ENCODE measurements at regions not wholly inside any gene's neighbourhood (a gene's known extent, or its start where the extent isn't known, plus 50 kb on each side); places are given as distances from the start of the nearest gene placed in this dataset.

- ATAC-seq: no peak
- intact Hi-C loops (cut with DNase I, micrococcal nuclease): no loop called here
- no peak for DNase-seq
- Mint-ChIP-seq H3K27ac (no peak overlapping the region), H3K4me1 (no peaks in the 10 kb centered on the region), H3K27me3 (peaks cover 2% of the 10 kb centered on the region), H3K4me3 (no peak overlapping the region), H3K9me3 (ENCODE audit: low read depth) (no peaks in the 10 kb centered on the region), H3K36me3 (ENCODE audit: low read depth) (no peaks in the 10 kb centered on the region)
- CTCF ChIA-PET: no interaction called here
- POLR2A ChIA-PET: no interaction called here
Observed at GRCh38 chr2:67259556-67260342, 137.4 kb upstream of the ETAA1 start.

- no peak for ATAC-seq
- ChIA-PET POLR2A (no interaction called here), CTCF (no interaction called here)
- no peak overlapping the region for H3K4me3 Mint-ChIP-seq
- no peaks in the 10 kb centered on the region for H3K9me3 Mint-ChIP-seq (ENCODE audit: low read depth)
- peaks cover 2% of the 10 kb centered on the region for H3K27me3 Mint-ChIP-seq
- no peak for DNase-seq
- no peak overlapping the region for H3K27ac Mint-ChIP-seq
- H3K36me3 Mint-ChIP-seq (ENCODE audit: low read depth): no peaks in the 10 kb centered on the region
- intact Hi-C loops (cut with DNase I, micrococcal nuclease): no loop called here
- H3K4me1 Mint-ChIP-seq: no peaks in the 10 kb centered on the region
Observed at GRCh38 chr2:67260343-67261277, 136.5 kb upstream of the ETAA1 start.

- H3K27me3 Mint-ChIP-seq: peaks cover 2% of the 10 kb centered on the region
- no peak overlapping the region for H3K4me3 Mint-ChIP-seq
- H3K36me3 Mint-ChIP-seq (ENCODE audit: low read depth): no peaks in the 10 kb centered on the region
- ChIA-PET CTCF (no interaction called here), POLR2A (no interaction called here)
- ATAC-seq (no peak), DNase-seq (no peak)
- no peak overlapping the region for H3K27ac Mint-ChIP-seq
- no peaks in the 10 kb centered on the region for H3K4me1 Mint-ChIP-seq
- H3K9me3 Mint-ChIP-seq (ENCODE audit: low read depth): no peaks in the 10 kb centered on the region
- intact Hi-C loops (cut with DNase I, micrococcal nuclease): no loop called here
Observed at GRCh38 chr2:67267241-67267640, 129.9 kb upstream of the ETAA1 start.

- ChIA-PET POLR2A (no interaction called here), CTCF (no interaction called here)
- no peaks in the 10 kb centered on the region for H3K9me3 Mint-ChIP-seq (ENCODE audit: low read depth)
- no peak overlapping the region for H3K4me3 Mint-ChIP-seq
- no peak for DNase-seq
- ATAC-seq: no peak
- H3K36me3 Mint-ChIP-seq (ENCODE audit: low read depth): no peaks in the 10 kb centered on the region
- H3K4me1 Mint-ChIP-seq: no peaks in the 10 kb centered on the region
- no peak overlapping the region for H3K27ac Mint-ChIP-seq
- H3K27me3 Mint-ChIP-seq: peaks cover 2% of the 10 kb centered on the region
- intact Hi-C loops (cut with DNase I, micrococcal nuclease): no loop called here
Observed at GRCh38 chr2:67268797-67269196, 128.3 kb upstream of the ETAA1 start.

- no peak overlapping the region for H3K4me3 Mint-ChIP-seq
- H3K27ac Mint-ChIP-seq: no peak overlapping the region
- POLR2A ChIA-PET: no interaction called here
- DNase-seq: no peak
- H3K9me3 Mint-ChIP-seq (ENCODE audit: low read depth): no peaks in the 10 kb centered on the region
- intact Hi-C loops (cut with DNase I, micrococcal nuclease): no loop called here
- no peaks in the 10 kb centered on the region for H3K4me1 Mint-ChIP-seq
- no peak for ATAC-seq
- no peaks in the 10 kb centered on the region for H3K36me3 Mint-ChIP-seq (ENCODE audit: low read depth)
- H3K27me3 Mint-ChIP-seq: peaks cover 2% of the 10 kb centered on the region
- CTCF ChIA-PET: no interaction called here
Observed at GRCh38 chr2:67272195-67272594, 124.9 kb upstream of the ETAA1 start.

- intact Hi-C loops (cut with DNase I, micrococcal nuclease): no loop called here
- Mint-ChIP-seq H3K4me1 (no peaks in the 10 kb centered on the region), H3K9me3 (ENCODE audit: low read depth) (no peaks in the 10 kb centered on the region), H3K4me3 (no peak overlapping the region), H3K36me3 (ENCODE audit: low read depth) (no peaks in the 10 kb centered on the region), H3K27me3 (peaks cover 2% of the 10 kb centered on the region), H3K27ac (no peak overlapping the region)
- ChIA-PET CTCF (interaction anchor here (0.8 kb wide), 1 partner anchor 10 kb away, joined by 3 read pairs; no protein-coding TSS in a partner anchor), POLR2A (no interaction called here)
- DNase-seq (no peak), ATAC-seq (no peak)
Observed at GRCh38 chr2:67277450-67277849, 119.7 kb upstream of the ETAA1 start.

GRCh38 chr2:67281101-67281500, 116.0 kb upstream of the ETAA1 start:
- Mint-ChIP-seq H3K4me3 (no peak overlapping the region), H3K27me3 (peaks cover 1% of the 10 kb centered on the region), H3K27ac (no peak overlapping the region), H3K4me1 (no peaks in the 10 kb centered on the region), H3K9me3 (ENCODE audit: low read depth) (no peaks in the 10 kb centered on the region), H3K36me3 (ENCODE audit: low read depth) (no peaks in the 10 kb centered on the region)
- POLR2A ChIA-PET: no interaction called here
- DNase-seq (no peak), ATAC-seq (no peak)
- CTCF ChIA-PET: no interaction called here
- intact Hi-C loops (cut with DNase I, micrococcal nuclease): no loop called here

- intact Hi-C loops (cut with DNase I, micrococcal nuclease): no loop called here
- ChIA-PET POLR2A (no interaction called here), CTCF (interaction anchor here (0.6 to 0.7 kb wide), 2 partner anchors 255 to 506 kb away, joined by 3 read pairs; no protein-coding TSS in a partner anchor)
- ATAC-seq (no peak), DNase-seq (no peak)
- no peak overlapping the region for H3K27ac Mint-ChIP-seq
- no peaks in the 10 kb centered on the region for H3K36me3 Mint-ChIP-seq (ENCODE audit: low read depth)
- H3K9me3 Mint-ChIP-seq (ENCODE audit: low read depth): no peaks in the 10 kb centered on the region
- H3K27me3 Mint-ChIP-seq: peaks cover 6% of the 10 kb centered on the region
- no peak overlapping the region for H3K4me3 Mint-ChIP-seq
- no peaks in the 10 kb centered on the region for H3K4me1 Mint-ChIP-seq
Observed at GRCh38 chr2:67283641-67284040, 113.5 kb upstream of the ETAA1 start.

- Mint-ChIP-seq H3K4me3 (no peak overlapping the region), H3K27me3 (peaks cover 8% of the 10 kb centered on the region), H3K9me3 (ENCODE audit: low read depth) (no peaks in the 10 kb centered on the region), H3K27ac (no peak overlapping the region), H3K4me1 (peaks cover 3% of the 10 kb centered on the region), H3K36me3 (ENCODE audit: low read depth) (no peaks in the 10 kb centered on the region)
- DNase-seq: no peak
- intact Hi-C loops (cut with DNase I, micrococcal nuclease): no loop called here
- ATAC-seq: no peak
- ChIA-PET CTCF (interaction anchor here (0.5 to 1.1 kb wide), 2 partner anchors 9 to 191 kb away, joined by 3 read pairs; no protein-coding TSS in a partner anchor), POLR2A (no interaction called here)
Observed at GRCh38 chr2:67286981-67287759, 110.0 kb upstream of the ETAA1 start.

GRCh38 chr2:67289271-67289670, 107.9 kb upstream of the ETAA1 start:
- no peaks in the 10 kb centered on the region for H3K36me3 Mint-ChIP-seq (ENCODE audit: low read depth)
- intact Hi-C loops (cut with DNase I, micrococcal nuclease): no loop called here
- peaks cover 3% of the 10 kb centered on the region for H3K4me1 Mint-ChIP-seq
- peaks cover 8% of the 10 kb centered on the region for H3K27me3 Mint-ChIP-seq
- DNase-seq (no peak), ATAC-seq (no peak)
- ChIA-PET POLR2A (no interaction called here), CTCF (interaction anchor here (0.5 kb wide), 1 partner anchor 18 kb away, joined by 3 read pairs; no protein-coding TSS in a partner anchor)
- H3K27ac Mint-ChIP-seq: no peak overlapping the region
- no peaks in the 10 kb centered on the region for H3K9me3 Mint-ChIP-seq (ENCODE audit: low read depth)
- no peak overlapping the region for H3K4me3 Mint-ChIP-seq

- POLR2A ChIA-PET: no interaction called here
- H3K9me3 Mint-ChIP-seq (ENCODE audit: low read depth): no peaks in the 10 kb centered on the region
- peaks cover 3% of the 10 kb centered on the region for H3K4me1 Mint-ChIP-seq
- CTCF ChIA-PET: interaction anchor here (0.5 kb wide), 1 partner anchor 17 kb away, joined by 3 read pairs; no protein-coding TSS in a partner anchor
- no peak for DNase-seq
- H3K36me3 Mint-ChIP-seq (ENCODE audit: low read depth): no peaks in the 10 kb centered on the region
- no peak overlapping the region for H3K27ac Mint-ChIP-seq
- H3K4me3 Mint-ChIP-seq: no peak overlapping the region
- peaks cover 8% of the 10 kb centered on the region for H3K27me3 Mint-ChIP-seq
- intact Hi-C loops (cut with DNase I, micrococcal nuclease): no loop called here
- no peak for ATAC-seq
Observed at GRCh38 chr2:67289921-67290371, 107.2 kb upstream of the ETAA1 start.

Measured in activated CD4-positive, alpha-beta T cell treated with anti-CD3 and anti-CD28 coated beads for 36 hours (primary cell).